Fibroblast of mammary gland (primary cell): ENCODE measurements at regions not wholly inside any gene's neighbourhood (a gene's known extent, or its start where the extent isn't known, plus 50 kb on each side); places are given as distances from the start of the nearest gene placed in this dataset.

Experiments
- DNase-seq: peaks from one replicate; pipeline ENCODE4 v3.0.0-alpha.2; 2010; ENCODE audit warnings: low read depth
- H3K4me3 ChIP-seq: 2 replicates; pipeline ENCODE4 v1.5.1; 2011; ENCODE audit warnings: low read depth, mild to moderate bottlenecking, low read length, moderate library complexity; ENCODE audit not compliant: control insufficient read depth
- TF ChIP-seq, protein P1 (sequence below): conservative IDR thresholded peaks from 2 replicates; pipeline ENCODE4 v1.5.1; 2011; ENCODE audit warnings: low read depth, low read length, inconsistent platforms; ENCODE audit not compliant: control insufficient read depth, insufficient read depth

DNA sequence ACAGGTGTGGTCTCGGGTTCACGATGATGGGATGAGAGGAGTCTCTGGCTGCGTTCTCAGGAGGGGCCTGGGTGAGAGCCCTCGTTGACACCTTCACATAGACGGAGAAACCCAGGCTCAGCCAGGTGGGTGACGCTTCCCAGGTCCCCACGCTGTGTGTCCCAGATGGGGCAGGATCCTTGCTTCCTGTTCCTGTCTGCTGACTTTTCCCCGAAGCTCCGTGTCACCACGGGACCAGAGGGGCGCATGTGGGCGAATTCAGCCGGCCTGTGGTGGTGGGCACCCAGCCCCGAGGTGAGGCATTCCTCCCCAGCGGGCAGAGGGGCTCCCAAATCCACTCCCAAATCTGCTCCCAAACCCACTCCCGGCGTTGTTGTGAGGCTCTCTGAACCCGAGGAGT lies 732.8 kb downstream of the BRD1 start:
- DNase-seq, result no peak
- no peak overlapping the region for H3K4me3 ChIP-seq
- TF ChIP-seq, protein P1, sequence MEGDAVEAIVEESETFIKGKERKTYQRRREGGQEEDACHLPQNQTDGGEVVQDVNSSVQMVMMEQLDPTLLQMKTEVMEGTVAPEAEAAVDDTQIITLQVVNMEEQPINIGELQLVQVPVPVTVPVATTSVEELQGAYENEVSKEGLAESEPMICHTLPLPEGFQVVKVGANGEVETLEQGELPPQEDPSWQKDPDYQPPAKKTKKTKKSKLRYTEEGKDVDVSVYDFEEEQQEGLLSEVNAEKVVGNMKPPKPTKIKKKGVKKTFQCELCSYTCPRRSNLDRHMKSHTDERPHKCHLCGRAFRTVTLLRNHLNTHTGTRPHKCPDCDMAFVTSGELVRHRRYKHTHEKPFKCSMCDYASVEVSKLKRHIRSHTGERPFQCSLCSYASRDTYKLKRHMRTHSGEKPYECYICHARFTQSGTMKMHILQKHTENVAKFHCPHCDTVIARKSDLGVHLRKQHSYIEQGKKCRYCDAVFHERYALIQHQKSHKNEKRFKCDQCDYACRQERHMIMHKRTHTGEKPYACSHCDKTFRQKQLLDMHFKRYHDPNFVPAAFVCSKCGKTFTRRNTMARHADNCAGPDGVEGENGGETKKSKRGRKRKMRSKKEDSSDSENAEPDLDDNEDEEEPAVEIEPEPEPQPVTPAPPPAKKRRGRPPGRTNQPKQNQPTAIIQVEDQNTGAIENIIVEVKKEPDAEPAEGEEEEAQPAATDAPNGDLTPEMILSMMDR, result no peak

GRCh38 chr22:49094151-49094550 lies 733.5 kb downstream of the BRD1 start:
- H3K4me3 ChIP-seq, result no peak overlapping the region
- no peak for DNase-seq
- TF ChIP-seq, protein P1, result no peak

DNA sequence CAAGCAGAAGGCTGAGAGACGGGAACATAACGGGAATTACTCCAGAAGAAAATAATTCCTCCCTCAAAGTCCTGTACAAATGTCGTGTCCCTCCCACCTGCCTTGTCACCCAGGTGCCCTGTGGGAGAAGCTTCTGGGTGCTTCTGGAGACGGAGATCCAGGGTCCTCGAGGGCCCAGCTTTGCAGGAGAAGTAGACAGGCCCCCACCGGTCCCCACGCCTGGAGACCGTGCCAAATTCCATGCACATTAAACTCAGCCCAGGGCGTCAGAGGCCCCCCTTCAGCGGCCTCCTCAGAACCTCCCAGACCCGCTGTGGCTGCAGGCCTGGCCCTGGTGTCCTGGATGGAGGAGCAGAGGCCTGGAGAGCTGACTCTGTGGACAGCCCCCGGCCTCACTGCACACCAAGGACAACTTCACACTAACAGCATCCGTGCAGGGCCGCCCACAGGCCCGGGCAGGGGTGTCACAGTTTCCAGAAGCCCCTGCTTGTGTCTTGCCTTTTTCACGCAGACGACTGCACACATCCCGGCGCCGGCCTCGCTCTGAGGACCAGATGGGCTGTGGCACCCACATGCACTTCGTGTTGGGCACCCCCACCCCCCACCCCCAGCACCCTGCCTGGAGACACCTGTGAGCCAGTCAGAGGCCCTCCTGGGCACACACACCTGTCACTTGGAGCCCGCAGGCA lies 734.3 kb downstream of the BRD1 start:
- TF ChIP-seq, protein P1, result no peak
- no peak for DNase-seq
- no peak overlapping the region for H3K4me3 ChIP-seq

- TF ChIP-seq, protein P1, result no peak
- H3K4me3 ChIP-seq, result no peak overlapping the region
- no peak for DNase-seq
These were observed 735.0 kb downstream of the BRD1 start for GRCh38 chr22:49092716-49093115.

GRCh38 chr22:49091917-49092545 lies 735.6 kb downstream of the BRD1 start:
- TF ChIP-seq, protein P1, result no peak
- no peak overlapping the region for H3K4me3 ChIP-seq
- no peak for DNase-seq

DNA sequence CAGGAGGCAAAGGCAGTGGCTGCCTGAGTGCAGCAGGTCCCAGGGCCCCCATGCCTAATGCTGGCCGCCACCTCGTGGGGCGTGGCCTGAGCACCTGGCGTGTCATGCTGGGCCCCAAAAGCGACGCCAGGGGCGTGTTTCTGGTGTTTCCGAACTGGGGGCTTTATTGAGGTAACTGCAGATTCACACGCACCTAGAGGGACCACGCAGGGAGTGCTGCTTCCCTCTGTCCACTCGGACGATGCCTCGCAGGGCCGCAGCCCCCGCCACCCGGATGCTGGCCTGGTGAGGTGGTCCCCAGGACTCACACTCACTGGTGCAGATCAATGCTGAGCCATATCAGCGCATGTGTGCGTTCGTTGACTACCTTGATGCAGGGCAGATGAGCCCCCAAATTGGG lies 736.2 kb downstream of the BRD1 start:
- H3K4me3 ChIP-seq, result no peak overlapping the region
- TF ChIP-seq, protein P1, result no peak
- DNase-seq, result no peak
